Activated CD4-positive, alpha-beta memory T cell treated with anti-CD3 and anti-CD28 coated beads, Interleukin-2, amount 10 ng/mL, durations not matched to agents 7 days and 5 days (primary cell): ENCODE measurements at regions not wholly inside any gene's neighbourhood (a gene's known extent, or its start where the extent isn't known, plus 50 kb on each side); places are given as distances from the start of the nearest gene placed in this dataset.
"Not testable (repeated sequence)": the region's sequence is repeated elsewhere in the genome, so short reads cannot be mapped to it uniquely, and the experiment has no call there.

Experiments
- CTCF ChIA-PET: fragments of 350-600 bp; sonication (Branson Sonifier 250); formaldehyde crosslinking; loops from one replicate; lab custom pipeline; 2021; ENCODE audit warnings: antibody characterized with exemption, inconsistent platforms; lab: Charles Lee
- POLR2A ChIA-PET: fragments of 350-600 bp; sonication (Branson Sonifier 250); formaldehyde crosslinking; loops from one replicate; lab custom pipeline; 2021; ENCODE audit warnings: antibody characterized with exemption; lab: Charles Lee
- DNase-seq: peaks from one replicate; pipeline ENCODE4 v3.0.0-alpha.2; 2020
- H3K27ac Mint-ChIP-seq: one replicate; pipeline ENCODE4 v1.8.0; 2021; ENCODE audit warnings: mild to moderate bottlenecking, mixed read lengths
- H3K27me3 Mint-ChIP-seq: one replicate; pipeline ENCODE4 v1.8.0; 2021; ENCODE audit warnings: mixed read lengths
- H3K36me3 Mint-ChIP-seq: one replicate; pipeline ENCODE4 v1.8.0; 2021; ENCODE audit warnings: low read depth, mixed read lengths
- H3K4me1 Mint-ChIP-seq: one replicate; pipeline ENCODE4 v1.8.0; 2021; ENCODE audit warnings: mixed read lengths
- H3K4me3 Mint-ChIP-seq: one replicate; pipeline ENCODE4 v1.8.0; 2021; ENCODE audit warnings: mild to moderate bottlenecking, mixed read lengths
- H3K9me3 Mint-ChIP-seq: one replicate; pipeline ENCODE4 v1.8.0; 2021; ENCODE audit warnings: mixed read lengths

DNA sequence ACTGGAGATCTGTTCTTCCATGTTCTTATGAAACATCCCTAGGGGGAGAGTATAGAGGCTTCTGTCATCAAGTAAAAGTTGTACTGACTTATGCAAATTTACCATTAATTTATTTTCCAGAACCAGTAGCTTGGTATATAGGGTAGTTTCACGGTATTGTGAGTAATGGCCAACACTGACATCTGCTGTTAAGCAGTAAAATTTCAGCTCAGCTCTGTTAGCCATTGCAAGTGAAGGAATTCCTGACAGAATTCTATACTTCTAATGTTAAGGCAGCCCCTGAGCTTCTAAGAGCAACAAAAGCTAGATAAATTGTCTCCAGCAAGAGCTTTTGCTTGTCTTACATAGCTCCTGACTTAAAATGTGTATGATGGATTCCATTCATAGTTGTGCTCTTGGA, 613.5 kb upstream of the C16orf82 start:
- H3K36me3 Mint-ChIP-seq: no peaks in the 10 kb centered on the region
- CTCF ChIA-PET: interaction anchor here (0.6 to 1.0 kb wide), 2 partner anchors 19 to 1177 kb away, joined by 3 to 5 read pairs; no protein-coding TSS in a partner anchor
- no peak overlapping the region for H3K4me3 Mint-ChIP-seq
- POLR2A ChIA-PET: no interaction called here
- H3K4me1 Mint-ChIP-seq: no peaks in the 10 kb centered on the region
- H3K27ac Mint-ChIP-seq: no peak overlapping the region
- no peaks in the 10 kb centered on the region for H3K27me3 Mint-ChIP-seq
- no peak for DNase-seq
- no peaks in the 10 kb centered on the region for H3K9me3 Mint-ChIP-seq

DNA sequence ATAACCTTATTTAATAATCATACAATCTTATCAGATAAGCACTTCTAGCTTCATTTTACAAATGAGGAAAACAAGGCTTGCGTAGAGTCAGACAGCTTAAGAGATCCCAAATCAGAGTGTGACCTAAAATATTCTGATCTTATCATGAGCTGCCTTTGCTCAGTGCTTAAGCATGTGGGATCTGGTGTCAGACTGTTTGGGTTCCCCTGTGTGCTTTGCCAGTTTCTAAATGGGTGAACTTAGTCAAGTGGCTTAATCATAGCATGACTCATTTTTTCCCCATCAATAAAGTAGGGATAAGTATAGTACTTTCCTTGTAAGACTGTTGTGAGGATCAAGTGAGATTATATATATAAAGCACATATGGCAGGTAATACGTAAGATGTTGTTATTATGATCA, 612.6 kb upstream of the C16orf82 start:
- Mint-ChIP-seq H3K9me3 (no peaks in the 10 kb centered on the region), H3K4me1 (no peaks in the 10 kb centered on the region), H3K27me3 (no peaks in the 10 kb centered on the region), H3K27ac (no peak overlapping the region), H3K36me3 (no peaks in the 10 kb centered on the region), H3K4me3 (no peak overlapping the region)
- no peak for DNase-seq
- ChIA-PET POLR2A (no interaction called here), CTCF (interaction anchor here (0.6 kb wide), 1 partner anchor 20 kb away, joined by 5 read pairs; no protein-coding TSS in a partner anchor)

DNA sequence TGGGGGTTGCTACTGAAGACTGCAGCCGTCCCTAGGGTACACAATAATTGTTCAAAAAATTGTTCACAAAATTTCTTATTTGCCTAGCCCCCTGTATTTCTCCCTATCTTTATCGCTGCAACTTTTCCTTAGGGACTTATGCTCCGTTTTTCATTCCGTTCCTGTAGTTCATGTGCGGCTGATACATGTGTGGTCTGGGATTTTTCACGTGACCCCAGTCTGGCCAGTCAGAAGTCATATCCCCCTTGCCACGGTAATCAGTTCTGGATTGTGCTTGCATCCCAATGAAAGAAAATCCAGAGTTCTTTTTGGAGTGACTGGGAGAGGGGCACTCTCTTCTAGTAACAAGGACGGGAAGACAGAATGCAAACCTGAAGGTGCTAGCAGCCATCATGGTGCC, 610.7 kb upstream of the C16orf82 start:
- Mint-ChIP-seq H3K27ac (no peak overlapping the region), H3K4me3 (no peak overlapping the region), H3K4me1 (no peaks in the 10 kb centered on the region), H3K36me3 (no peaks in the 10 kb centered on the region), H3K27me3 (no peaks in the 10 kb centered on the region), H3K9me3 (no peaks in the 10 kb centered on the region)
- ChIA-PET CTCF (no interaction called here), POLR2A (no interaction called here)
- no peak for DNase-seq

DNA sequence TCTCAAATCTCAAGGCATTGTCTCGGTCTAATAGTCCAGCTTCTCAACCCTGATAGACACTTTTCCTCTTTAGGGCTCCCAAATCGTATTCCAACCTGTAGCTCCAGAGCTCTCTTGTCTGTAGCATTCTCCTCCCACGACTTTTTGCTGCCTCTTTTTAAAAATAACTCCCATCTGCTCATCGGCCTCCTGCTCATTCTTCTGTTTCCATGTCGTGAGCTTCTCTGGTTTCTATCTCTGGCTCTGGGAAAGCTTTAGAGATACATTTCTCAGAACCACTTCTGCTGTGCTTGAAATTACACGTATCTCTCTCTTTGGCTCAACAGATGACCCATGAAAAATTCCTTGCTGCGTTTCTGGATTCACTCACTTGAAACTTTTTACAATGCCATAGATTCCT, 609.6 kb upstream of the C16orf82 start:
- Mint-ChIP-seq H3K9me3 (no peaks in the 10 kb centered on the region), H3K36me3 (no peaks in the 10 kb centered on the region), H3K27me3 (no peaks in the 10 kb centered on the region), H3K27ac (no peak overlapping the region), H3K4me1 (no peaks in the 10 kb centered on the region), H3K4me3 (no peak overlapping the region)
- DNase-seq: no peak
- CTCF ChIA-PET: no interaction called here
- POLR2A ChIA-PET: no interaction called here

DNA sequence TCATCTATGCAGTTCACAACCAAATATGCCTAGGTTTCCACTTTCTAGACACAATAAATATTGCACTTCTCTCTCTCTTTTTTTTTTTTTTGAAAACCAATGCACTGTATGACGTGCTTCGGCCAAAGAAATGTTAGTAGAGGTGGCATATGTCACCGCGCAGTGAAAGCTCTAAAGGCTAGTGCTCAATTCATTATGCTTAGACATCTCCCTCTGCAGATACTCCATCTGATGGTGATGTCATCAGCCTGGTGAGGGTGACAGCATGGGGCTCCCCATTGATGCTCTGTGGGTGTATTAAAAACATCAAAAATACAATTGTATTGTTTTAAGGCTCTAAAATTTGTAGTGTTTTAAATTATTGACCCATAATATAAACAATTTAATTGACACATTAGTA, 608.8 kb upstream of the C16orf82 start:
- H3K4me3 Mint-ChIP-seq: no peak overlapping the region
- H3K4me1 Mint-ChIP-seq: no peaks in the 10 kb centered on the region
- H3K27me3 Mint-ChIP-seq: no peaks in the 10 kb centered on the region
- H3K27ac Mint-ChIP-seq: no peak overlapping the region
- H3K36me3 Mint-ChIP-seq: no peaks in the 10 kb centered on the region
- no peaks in the 10 kb centered on the region for H3K9me3 Mint-ChIP-seq
- no peak for DNase-seq
- ChIA-PET CTCF (no interaction called here), POLR2A (no interaction called here)

DNA sequence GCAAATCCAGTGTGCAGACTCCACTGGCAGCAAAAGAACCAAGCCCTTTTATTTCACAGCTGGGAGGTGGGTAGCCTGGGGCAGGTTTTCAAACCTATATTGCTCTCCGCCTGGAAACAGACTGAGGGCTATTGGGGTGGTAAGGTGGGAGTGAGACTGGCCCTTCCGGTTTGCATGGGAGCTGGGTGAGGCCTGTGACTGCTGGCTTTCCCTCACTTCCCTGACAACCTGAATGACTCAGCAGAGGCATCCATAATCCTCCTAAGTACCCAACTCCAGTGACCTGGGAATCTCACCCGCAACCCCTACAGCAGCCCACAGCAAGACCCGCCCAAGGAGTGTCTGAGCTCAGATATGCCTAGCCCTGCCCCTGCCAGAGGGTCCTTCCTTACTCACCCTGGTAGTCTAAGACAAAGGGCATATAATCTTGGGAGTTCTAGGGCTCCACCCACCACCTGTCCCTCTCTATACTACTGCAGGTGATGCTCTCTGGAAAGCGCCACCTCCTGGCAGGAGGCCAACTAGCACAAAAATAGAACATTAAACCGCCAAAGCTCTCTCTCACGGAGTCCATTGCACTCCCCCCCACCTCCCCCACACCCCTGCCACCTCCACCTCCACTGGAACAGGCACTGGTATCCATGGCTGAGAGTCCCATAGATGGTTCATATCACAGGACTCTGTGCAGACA, 602.0 kb upstream of the C16orf82 start:
- CTCF ChIA-PET: no interaction called here
- no peak overlapping the region for H3K4me3 Mint-ChIP-seq
- H3K27me3 Mint-ChIP-seq: peaks cover 2% of the 10 kb centered on the region

DNA sequence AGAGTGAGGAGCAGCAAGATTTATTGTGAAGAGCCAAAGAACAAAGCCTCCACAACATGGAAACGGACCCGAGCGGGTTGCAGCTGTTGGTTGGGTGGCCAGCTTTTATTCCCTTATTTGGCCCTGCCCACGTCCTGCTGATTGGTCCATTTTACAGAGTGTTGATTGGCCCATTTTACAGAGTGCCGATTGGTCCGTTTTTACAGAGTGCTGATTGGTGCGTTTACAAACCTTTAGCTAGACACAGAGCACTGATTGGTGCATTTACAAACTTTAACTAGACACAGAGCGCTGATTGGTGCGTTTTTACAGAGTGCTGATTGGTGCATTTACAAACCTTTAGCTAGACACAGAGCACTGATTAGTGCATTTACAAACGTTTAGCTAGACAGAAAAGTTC, 592.3 kb upstream of the C16orf82 start:
- H3K27ac Mint-ChIP-seq, H3K9me3 Mint-ChIP-seq, H3K4me3 Mint-ChIP-seq, H3K36me3 Mint-ChIP-seq, H3K4me1 Mint-ChIP-seq, POLR2A ChIA-PET, DNase-seq, H3K27me3 Mint-ChIP-seq: not testable (repeated sequence)
- CTCF ChIA-PET: interaction anchor here (1.3 kb wide), 1 partner anchor 172 kb away, joined by 3 read pairs; no protein-coding TSS in a partner anchor

More for the DNA sequence above, 602.0 kb upstream of the C16orf82 start:
- H3K9me3 Mint-ChIP-seq: peaks cover 4% of the 10 kb centered on the region
- POLR2A ChIA-PET: no interaction called here
- no peak overlapping the region for H3K27ac Mint-ChIP-seq
- DNase-seq: no peak
- H3K36me3 Mint-ChIP-seq: no peaks in the 10 kb centered on the region
- H3K4me1 Mint-ChIP-seq: no peaks in the 10 kb centered on the region

DNA sequence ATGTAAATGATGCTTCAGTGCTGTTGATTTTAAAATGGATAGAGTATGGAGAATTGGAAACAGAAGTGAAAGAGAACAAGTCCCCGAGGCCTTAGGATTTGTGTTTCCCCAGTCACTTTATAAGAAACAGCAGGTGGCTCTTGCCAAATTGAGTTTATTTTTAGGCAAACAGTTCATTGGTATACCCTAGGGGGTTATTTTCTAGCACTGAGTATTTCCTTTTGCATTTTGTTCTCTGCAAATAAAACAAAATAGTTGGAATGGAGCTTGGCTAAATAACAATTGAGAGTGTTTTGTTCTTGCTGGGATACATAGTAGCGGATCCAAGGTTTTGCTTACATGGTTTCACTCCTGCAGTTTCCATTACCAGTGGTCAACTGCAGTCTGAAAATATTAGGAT, 591.1 kb upstream of the C16orf82 start:
- Mint-ChIP-seq H3K27ac (no peak overlapping the region), H3K4me1 (no peaks in the 10 kb centered on the region), H3K4me3 (no peak overlapping the region), H3K27me3 (peaks cover 7% of the 10 kb centered on the region), H3K36me3 (no peaks in the 10 kb centered on the region), H3K9me3 (peaks cover 6% of the 10 kb centered on the region)
- CTCF ChIA-PET: no interaction called here
- POLR2A ChIA-PET: no interaction called here
- DNase-seq: no peak

DNA sequence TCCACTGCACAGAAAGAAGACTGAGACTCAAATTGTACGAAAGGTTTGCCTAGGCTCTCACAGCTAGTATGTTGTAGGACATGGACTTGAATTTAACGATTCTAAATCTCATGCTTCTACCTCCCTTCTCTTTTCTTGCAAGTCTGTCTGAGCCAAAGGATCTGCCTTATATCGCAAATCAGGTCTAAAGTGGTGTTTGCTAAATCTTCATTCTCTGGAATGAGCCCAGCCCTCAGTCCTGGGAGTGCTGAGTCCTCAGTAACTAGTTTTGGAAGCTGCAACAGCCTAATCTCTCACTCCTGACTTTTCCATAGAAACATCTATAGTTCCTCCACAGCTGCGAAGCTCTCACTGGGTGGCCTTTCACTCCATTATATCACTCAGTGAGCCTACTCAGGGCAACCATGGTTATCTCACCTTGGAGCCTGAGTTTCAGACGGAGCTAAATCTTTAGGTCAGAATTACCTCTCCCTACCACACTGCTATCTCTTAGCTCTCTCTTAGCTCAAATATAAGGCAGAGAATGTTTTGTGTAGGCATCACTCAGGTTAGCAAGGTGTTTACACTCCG, 575.5 kb upstream of the C16orf82 start:
- Mint-ChIP-seq H3K9me3 (no peaks in the 10 kb centered on the region), H3K27me3 (peaks cover 3% of the 10 kb centered on the region), H3K36me3 (no peaks in the 10 kb centered on the region), H3K27ac (no peak overlapping the region), H3K4me1 (no peaks in the 10 kb centered on the region), H3K4me3 (no peak overlapping the region)
- DNase-seq: no peak
- ChIA-PET POLR2A (no interaction called here), CTCF (no interaction called here)

DNA sequence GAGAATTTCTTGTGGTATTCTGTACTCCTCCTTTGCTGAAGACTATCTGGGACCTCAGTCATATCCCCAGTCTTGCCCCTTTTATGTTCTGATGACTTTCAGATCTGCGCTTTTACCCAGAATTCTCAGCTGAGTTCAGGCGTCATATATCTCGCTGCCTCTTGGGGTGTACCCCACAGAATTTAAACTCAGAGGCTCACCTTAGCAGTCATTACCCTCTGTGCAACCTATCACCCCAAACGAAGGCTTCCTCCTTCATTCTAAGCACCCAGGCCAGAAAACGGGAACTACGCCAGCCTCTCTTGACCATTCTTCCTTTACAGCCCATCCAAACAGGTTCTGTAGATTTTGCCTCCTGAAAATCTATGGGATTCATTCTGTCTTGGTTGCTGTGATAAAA, 574.8 kb upstream of the C16orf82 start:
- Mint-ChIP-seq H3K4me1 (no peaks in the 10 kb centered on the region), H3K36me3 (no peaks in the 10 kb centered on the region), H3K4me3 (no peak overlapping the region), H3K27me3 (peaks cover 3% of the 10 kb centered on the region), H3K9me3 (no peaks in the 10 kb centered on the region), H3K27ac (no peak overlapping the region)
- DNase-seq: no peak
- ChIA-PET POLR2A (no interaction called here), CTCF (no interaction called here)

DNA sequence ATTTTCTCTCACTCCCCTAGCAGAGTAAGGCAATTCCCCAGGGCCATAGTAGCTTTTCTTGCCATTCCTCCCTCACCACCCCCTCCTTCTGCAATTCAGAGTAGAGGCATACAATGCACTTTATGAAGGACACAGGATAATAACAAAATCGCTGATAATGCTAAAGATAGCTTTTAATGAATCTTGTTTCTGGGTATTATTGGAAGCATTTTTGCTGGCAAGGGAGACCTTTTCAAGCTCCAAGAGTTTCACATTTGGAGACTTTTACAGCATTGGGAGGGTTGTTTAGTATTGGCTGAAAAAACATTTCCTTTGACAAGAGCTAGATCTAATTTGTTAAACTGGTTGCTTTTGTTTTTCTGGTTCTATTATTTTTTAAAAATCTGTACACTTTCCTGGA, 573.0 kb upstream of the C16orf82 start:
- CTCF ChIA-PET: no interaction called here
- Mint-ChIP-seq H3K27me3 (peaks cover 3% of the 10 kb centered on the region), H3K27ac (no peak overlapping the region), H3K9me3 (no peaks in the 10 kb centered on the region), H3K36me3 (no peaks in the 10 kb centered on the region), H3K4me3 (no peak overlapping the region), H3K4me1 (no peaks in the 10 kb centered on the region)
- POLR2A ChIA-PET: no interaction called here
- no peak for DNase-seq

DNA sequence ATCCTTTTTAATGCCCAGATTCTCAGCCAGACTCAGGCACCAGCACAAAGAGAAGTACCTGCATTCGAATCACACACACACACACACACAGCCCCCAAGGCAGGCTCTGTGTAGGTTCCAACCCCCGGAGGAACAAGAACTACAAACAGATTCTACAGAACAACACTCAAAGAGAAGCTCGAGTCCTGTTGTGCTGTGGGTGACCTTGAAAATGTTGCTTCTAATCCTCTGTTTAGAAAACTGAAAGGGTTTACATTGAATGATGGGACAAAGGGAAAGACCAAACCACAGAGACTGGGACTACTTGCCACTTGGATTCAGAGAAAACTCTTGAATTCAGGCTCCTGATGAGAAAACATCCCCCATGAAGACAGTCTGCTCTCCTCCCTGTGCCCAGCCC, 568.8 kb upstream of the C16orf82 start:
- CTCF ChIA-PET: no interaction called here
- H3K9me3 Mint-ChIP-seq: no peaks in the 10 kb centered on the region
- no peaks in the 10 kb centered on the region for H3K4me1 Mint-ChIP-seq
- no peak for DNase-seq
- H3K36me3 Mint-ChIP-seq: no peaks in the 10 kb centered on the region
- POLR2A ChIA-PET: no interaction called here
- peaks cover 7% of the 10 kb centered on the region for H3K27me3 Mint-ChIP-seq
- no peak overlapping the region for H3K4me3 Mint-ChIP-seq
- H3K27ac Mint-ChIP-seq: no peak overlapping the region

DNA sequence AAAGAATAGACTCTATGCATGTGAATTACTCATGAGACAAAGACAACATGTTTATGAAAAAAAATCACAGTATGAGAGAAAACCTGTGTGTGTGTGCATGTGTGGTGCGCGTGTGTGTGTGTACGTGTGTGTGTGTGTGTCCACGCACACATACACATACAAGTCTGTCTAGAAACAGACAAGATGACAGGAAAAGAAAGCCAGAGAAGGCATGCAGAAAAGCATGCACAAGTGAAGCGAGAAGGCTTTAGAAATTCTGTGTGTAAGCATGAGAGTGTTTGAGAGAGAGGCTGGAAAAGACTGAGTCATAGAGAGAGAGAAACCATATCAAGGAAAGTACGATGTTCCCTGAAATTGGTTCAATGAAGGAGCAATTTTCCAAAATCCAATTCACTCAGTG, 566.4 kb upstream of the C16orf82 start:
- ChIA-PET CTCF (no interaction called here), POLR2A (no interaction called here)
- H3K4me1 Mint-ChIP-seq: no peaks in the 10 kb centered on the region
- no peaks in the 10 kb centered on the region for H3K9me3 Mint-ChIP-seq
- H3K36me3 Mint-ChIP-seq: no peaks in the 10 kb centered on the region
- H3K4me3 Mint-ChIP-seq: no peak overlapping the region
- H3K27ac Mint-ChIP-seq: no peak overlapping the region
- peaks cover 4% of the 10 kb centered on the region for H3K27me3 Mint-ChIP-seq
- DNase-seq: no peak

DNA sequence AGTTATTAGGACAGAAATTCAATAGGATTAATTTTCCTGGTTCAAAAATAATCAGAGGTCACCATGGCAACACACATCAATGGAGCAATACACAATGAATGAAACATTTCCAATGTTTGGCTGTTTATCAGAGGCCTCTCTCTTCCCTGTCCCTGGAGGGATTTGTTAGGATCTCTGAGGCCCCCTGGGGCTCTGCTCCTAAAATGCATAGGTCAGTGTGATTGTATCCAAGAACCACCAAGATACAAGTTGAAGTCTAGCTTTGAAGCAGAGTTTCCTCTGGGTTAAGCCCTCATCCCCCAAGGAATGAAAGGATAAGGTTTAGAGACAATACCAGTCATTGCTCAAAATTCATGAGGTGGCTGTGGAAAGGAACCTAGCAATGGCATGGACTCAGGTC, 561.2 kb upstream of the C16orf82 start:
- POLR2A ChIA-PET: interaction anchor here (0.6 kb wide), 1 partner anchor 646 kb away, joined by 4 read pairs; no protein-coding TSS in a partner anchor
- no peaks in the 10 kb centered on the region for H3K9me3 Mint-ChIP-seq

More for the DNA sequence above, 561.2 kb upstream of the C16orf82 start:
- Mint-ChIP-seq H3K36me3 (no peaks in the 10 kb centered on the region), H3K27ac (no peak overlapping the region), H3K4me1 (no peaks in the 10 kb centered on the region), H3K27me3 (no peaks in the 10 kb centered on the region), H3K4me3 (no peak overlapping the region)
- DNase-seq: no peak
- CTCF ChIA-PET: interaction anchor here (0.6 kb wide), 1 partner anchor 1356 kb away, joined by 3 read pairs; no protein-coding TSS in a partner anchor
